BE2C (cell line): ENCODE measurements at regions not wholly inside any gene's neighbourhood (a gene's known extent, or its start where the extent isn't known, plus 50 kb on each side); places are given as distances from the start of the nearest gene placed in this dataset.

Experiments
- DNase-seq: peaks from one replicate; pipeline ENCODE4 v3.0.0-alpha.2; 2020
- H3K27me3 ChIP-seq: fragments of 250-450 bp; sonication (Bioruptor Pico); 2 replicates; pipeline ENCODE4 v1.5.1; 2020; ENCODE audit warnings: mild to moderate bottlenecking
- H3K36me3 ChIP-seq: fragments of 250-450 bp; sonication (Bioruptor Pico); 2 replicates; pipeline ENCODE4 v1.5.1; 2020; ENCODE audit warnings: mild to moderate bottlenecking
- H3K4me1 ChIP-seq: fragments of 250-450 bp; sonication (Bioruptor Pico); 2 replicates; pipeline ENCODE4 v1.5.1; 2020
- H3K4me3 ChIP-seq: 2 replicates; pipeline ENCODE4 v1.5.1; 2011; ENCODE audit warnings: low read depth, low read length
- H3K9me3 ChIP-seq: fragments of 250-450 bp; sonication (Bioruptor Pico); 2 replicates; pipeline ENCODE4 v1.5.1; 2020
- TF ChIP-seq, protein P1 (sequence below): IDR thresholded peaks from 2 replicates; pipeline ENCODE4 v1.5.1; 2012; ENCODE audit warnings: mild to moderate bottlenecking, low read depth, low read length

DNA sequence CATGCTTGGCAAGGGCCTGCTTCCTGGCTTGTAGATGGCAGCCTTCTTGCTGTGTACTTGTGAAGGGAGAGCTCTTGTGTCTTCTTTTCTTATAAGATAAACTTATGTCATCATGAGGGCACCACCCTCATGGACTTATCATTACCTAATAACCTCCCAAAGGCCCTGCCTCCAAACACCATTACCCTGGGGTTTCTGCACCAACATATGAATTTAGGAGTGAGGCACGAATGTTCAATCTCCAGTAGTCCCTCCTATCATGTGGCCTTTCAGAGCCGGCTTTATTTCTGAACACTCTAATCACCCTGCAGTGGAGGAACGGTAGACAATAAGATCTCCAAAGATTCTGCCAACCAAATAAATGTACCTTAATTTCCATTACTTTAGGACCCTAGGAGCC is 144.3 kb downstream of the ABCC12 start:
- Histone ChIP-seq H3K9me3 (no peaks in the 10 kb centered on the region), H3K27me3 (no peaks in the 10 kb centered on the region), H3K36me3 (no peaks in the 10 kb centered on the region), H3K4me3 (no peak overlapping the region), H3K4me1 (no peaks in the 10 kb centered on the region)
- no peak for DNase-seq
- TF ChIP-seq, protein P1, sequence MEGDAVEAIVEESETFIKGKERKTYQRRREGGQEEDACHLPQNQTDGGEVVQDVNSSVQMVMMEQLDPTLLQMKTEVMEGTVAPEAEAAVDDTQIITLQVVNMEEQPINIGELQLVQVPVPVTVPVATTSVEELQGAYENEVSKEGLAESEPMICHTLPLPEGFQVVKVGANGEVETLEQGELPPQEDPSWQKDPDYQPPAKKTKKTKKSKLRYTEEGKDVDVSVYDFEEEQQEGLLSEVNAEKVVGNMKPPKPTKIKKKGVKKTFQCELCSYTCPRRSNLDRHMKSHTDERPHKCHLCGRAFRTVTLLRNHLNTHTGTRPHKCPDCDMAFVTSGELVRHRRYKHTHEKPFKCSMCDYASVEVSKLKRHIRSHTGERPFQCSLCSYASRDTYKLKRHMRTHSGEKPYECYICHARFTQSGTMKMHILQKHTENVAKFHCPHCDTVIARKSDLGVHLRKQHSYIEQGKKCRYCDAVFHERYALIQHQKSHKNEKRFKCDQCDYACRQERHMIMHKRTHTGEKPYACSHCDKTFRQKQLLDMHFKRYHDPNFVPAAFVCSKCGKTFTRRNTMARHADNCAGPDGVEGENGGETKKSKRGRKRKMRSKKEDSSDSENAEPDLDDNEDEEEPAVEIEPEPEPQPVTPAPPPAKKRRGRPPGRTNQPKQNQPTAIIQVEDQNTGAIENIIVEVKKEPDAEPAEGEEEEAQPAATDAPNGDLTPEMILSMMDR, result no peak

GRCh38 chr16:48008011-48008525 is 147.7 kb downstream of the ABCC12 start:
- Histone ChIP-seq H3K9me3 (no peaks in the 10 kb centered on the region), H3K36me3 (no peaks in the 10 kb centered on the region), H3K27me3 (no peaks in the 10 kb centered on the region), H3K4me1 (no peaks in the 10 kb centered on the region), H3K4me3 (no peak overlapping the region)
- TF ChIP-seq, protein P1, result no peak
- DNase-seq, result no peak

- no peaks in the 10 kb centered on the region for H3K4me1 ChIP-seq
- H3K36me3 ChIP-seq, result no peaks in the 10 kb centered on the region
- no peaks in the 10 kb centered on the region for H3K27me3 ChIP-seq
- no peak for DNase-seq
- H3K9me3 ChIP-seq, result no peaks in the 10 kb centered on the region
- TF ChIP-seq, protein P1, result no peak
- H3K4me3 ChIP-seq, result no peak overlapping the region
Observed at GRCh38 chr16:48004141-48004695, 151.6 kb downstream of the ABCC12 start.

DNA sequence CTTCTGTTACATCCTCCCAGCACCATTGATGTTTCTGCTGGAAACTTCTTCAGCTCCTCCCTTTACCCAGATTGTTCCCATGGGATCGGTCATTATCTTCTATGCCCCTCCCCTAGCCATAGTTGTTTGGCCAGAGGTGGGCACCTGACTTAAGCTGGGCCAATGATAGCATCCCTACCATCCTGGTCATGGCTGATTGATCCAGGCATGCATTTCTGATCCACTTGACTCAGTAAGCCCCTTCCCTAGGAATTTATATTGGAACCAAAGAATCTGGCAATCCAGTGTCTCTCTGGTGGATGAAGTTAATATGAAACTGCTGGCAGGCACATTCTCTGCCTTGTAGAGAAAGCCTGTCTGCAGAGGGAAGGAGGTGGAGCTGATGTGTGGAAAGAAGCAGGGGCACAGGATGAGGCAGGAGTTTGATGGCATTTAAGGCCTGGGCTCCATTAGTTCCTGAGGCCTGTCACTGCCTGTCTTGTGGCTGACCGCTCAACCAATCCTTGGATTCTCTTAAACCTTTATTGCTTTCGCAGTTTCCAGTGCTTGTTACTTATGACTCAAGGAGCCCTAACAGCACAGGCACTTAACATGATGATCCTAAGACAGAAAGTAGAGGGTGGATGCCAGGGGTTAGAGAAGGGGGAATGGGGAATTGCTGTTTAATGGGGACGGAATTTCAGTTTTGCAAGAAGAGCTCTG is 152.4 kb downstream of the ABCC12 start:
- no peaks in the 10 kb centered on the region for H3K4me1 ChIP-seq
- no peaks in the 10 kb centered on the region for H3K36me3 ChIP-seq
- H3K27me3 ChIP-seq, result no peaks in the 10 kb centered on the region
- H3K9me3 ChIP-seq, result no peaks in the 10 kb centered on the region
- DNase-seq, result no peak
- TF ChIP-seq, protein P1, result no peak
- H3K4me3 ChIP-seq, result no peak overlapping the region

DNA sequence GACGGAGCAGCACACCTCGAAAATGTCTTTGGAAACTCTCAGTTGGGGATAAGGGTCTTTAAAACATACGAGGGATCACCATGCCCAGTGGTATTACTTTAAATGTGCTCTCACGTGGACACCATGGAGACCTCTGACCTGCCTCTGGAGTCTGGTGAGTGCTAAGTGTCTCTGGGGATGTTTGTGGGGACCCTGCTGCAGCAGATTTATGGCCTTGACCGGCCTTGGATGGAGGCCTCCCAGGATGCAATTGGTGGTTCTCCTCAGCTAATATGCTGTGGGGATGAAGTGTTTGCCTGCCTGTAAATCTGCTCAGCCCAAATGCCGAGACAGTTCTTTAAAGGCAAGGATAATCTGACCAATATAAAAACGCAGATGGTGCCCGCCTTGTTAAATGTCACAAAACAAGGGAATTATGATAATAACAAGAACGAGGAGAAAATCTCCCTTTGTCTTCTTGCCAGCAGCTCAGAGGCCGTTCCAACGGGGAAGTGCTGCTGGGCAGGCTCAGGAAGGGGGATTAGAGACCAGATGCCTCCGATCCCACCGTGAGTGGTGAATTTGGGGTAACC is 154.4 kb downstream of the ABCC12 start:
- no peak overlapping the region for H3K4me3 ChIP-seq
- H3K27me3 ChIP-seq, result no peaks in the 10 kb centered on the region

More for the DNA sequence above, 154.4 kb downstream of the ABCC12 start:
- TF ChIP-seq, protein P1, result no peak
- H3K4me1 ChIP-seq, result no peaks in the 10 kb centered on the region
- DNase-seq, result no peak
- H3K36me3 ChIP-seq, result no peaks in the 10 kb centered on the region
- no peaks in the 10 kb centered on the region for H3K9me3 ChIP-seq
